Ovary (tissue), 3 donors: ENCODE measurements at regions not wholly inside any gene's neighbourhood (a gene's known extent, or its start where the extent isn't known, plus 50 kb on each side); places are given as distances from the start of the nearest gene placed in this dataset.

ENCODE experiments used
- POLR2A ChIP-seq: fragments of 450-650 bp; IDR thresholded peaks from one replicate; pipeline ENCODE4 v1.6.1; 2017; ENCODE audit warnings: antibody characterized with exemption, mild to moderate bottlenecking, moderate library complexity
- TF ChIP-seq, protein P1 (sequence below), 3 donors: fragments of 450-650 bp in 2 of 3; fragments of 200-600 bp in 1 of 3; IDR thresholded peaks; one replicate each; pipeline versions ENCODE4 v1.5.1 to v1.8.0; 2016 to 2022; ENCODE audit warnings: antibody characterized with exemption in 3 of 3, mild to moderate bottlenecking in 1 of 3
- donor health status: DM: no; HTN: no; CAD: no.

DNA sequence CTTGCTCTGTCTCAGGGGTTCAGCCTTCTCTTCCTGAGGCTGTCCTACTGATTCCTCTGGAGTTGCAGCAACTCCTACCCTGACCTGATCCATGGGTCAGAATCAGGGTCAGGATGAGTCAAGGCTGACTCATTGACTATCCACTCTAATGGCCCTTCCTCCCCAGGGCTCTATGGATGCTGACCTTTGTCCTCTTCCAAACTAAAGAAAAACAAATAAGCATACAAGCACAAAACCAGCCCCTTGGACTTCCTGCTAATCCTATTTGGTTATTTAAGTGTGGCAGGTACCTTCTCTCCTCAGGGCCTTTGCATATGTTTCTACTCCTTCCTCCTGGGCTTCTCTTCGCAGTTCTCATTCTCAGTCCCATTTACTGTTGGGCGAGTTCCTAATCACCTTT lies 204.5 kb upstream of the NAV2 start:
- TF ChIP-seq, protein P1, sequence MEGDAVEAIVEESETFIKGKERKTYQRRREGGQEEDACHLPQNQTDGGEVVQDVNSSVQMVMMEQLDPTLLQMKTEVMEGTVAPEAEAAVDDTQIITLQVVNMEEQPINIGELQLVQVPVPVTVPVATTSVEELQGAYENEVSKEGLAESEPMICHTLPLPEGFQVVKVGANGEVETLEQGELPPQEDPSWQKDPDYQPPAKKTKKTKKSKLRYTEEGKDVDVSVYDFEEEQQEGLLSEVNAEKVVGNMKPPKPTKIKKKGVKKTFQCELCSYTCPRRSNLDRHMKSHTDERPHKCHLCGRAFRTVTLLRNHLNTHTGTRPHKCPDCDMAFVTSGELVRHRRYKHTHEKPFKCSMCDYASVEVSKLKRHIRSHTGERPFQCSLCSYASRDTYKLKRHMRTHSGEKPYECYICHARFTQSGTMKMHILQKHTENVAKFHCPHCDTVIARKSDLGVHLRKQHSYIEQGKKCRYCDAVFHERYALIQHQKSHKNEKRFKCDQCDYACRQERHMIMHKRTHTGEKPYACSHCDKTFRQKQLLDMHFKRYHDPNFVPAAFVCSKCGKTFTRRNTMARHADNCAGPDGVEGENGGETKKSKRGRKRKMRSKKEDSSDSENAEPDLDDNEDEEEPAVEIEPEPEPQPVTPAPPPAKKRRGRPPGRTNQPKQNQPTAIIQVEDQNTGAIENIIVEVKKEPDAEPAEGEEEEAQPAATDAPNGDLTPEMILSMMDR (IDR thresholded peaks at IDR 0.05): no peak
- no peak for TF ChIP-seq POLR2A
